Mesendoderm (in vitro differentiated cells): ENCODE measurements at regions not wholly inside any gene's neighbourhood (a gene's known extent, or its start where the extent isn't known, plus 50 kb on each side); places are given as distances from the start of the nearest gene placed in this dataset.

Experiments
- DNase-seq: peaks from one replicate; pipeline ENCODE4 v3.0.0; 2013
- H2AK5ac ChIP-seq: 2 replicates; pipeline ENCODE4 v1.6.1; 2013; ENCODE audit warnings: low read length, inconsistent platforms
- H2BK120ac ChIP-seq: 2 replicates; pipeline ENCODE4 v1.6.1; 2013; ENCODE audit warnings: low read depth, mild to moderate bottlenecking, low read length, moderate library complexity, mixed read lengths
- H2BK15ac ChIP-seq: replicated peaks from 2 replicates; pipeline ENCODE4 v1.6.1; 2013; ENCODE audit warnings: low read depth, mild to moderate bottlenecking, moderate library complexity
- H2BK5ac ChIP-seq: 2 replicates; pipeline ENCODE4 v1.6.1; 2013; ENCODE audit warnings: low read length, inconsistent platforms
- H3K18ac ChIP-seq: 2 replicates; pipeline ENCODE4 v1.6.1; 2013; ENCODE audit warnings: mild to moderate bottlenecking, low read length, mixed read lengths
- H3K23ac ChIP-seq: one replicate; pipeline ENCODE4 v1.6.1; 2013; ENCODE audit warnings: low read length
- H3K27ac ChIP-seq: 2 replicates; pipeline ENCODE4 v1.5.1; 2013; ENCODE audit warnings: low read depth, mild to moderate bottlenecking, inconsistent platforms, low read length, moderate library complexity
- H3K27me3 ChIP-seq: 2 replicates; pipeline ENCODE4 v1.6.1; 2013; ENCODE audit warnings: low read length, control low read depth, mild to moderate bottlenecking, inconsistent platforms; ENCODE audit not compliant: insufficient read depth, poor library complexity
- H3K36me3 ChIP-seq: 2 replicates; pipeline ENCODE4 v1.6.1; 2013; ENCODE audit warnings: low read length, inconsistent platforms; ENCODE audit not compliant: control insufficient read depth, insufficient read depth
- H3K4ac ChIP-seq: one replicate; pipeline ENCODE4 v1.6.1; 2013; ENCODE audit warnings: low read depth, mild to moderate bottlenecking, low read length, moderate library complexity
- H3K4me1 ChIP-seq: 2 replicates; pipeline ENCODE4 v1.6.1; 2013; ENCODE audit warnings: low read depth, low read length, inconsistent platforms; ENCODE audit not compliant: control insufficient read depth
- H3K4me2 ChIP-seq: 2 replicates; pipeline ENCODE4 v1.6.1; 2013; ENCODE audit warnings: low read length
- H3K4me3 ChIP-seq: 2 replicates; pipeline ENCODE4 v1.5.1; 2013; ENCODE audit warnings: mild to moderate bottlenecking, low read length
- H3K56ac ChIP-seq: one replicate; pipeline ENCODE4 v1.6.1; 2013; ENCODE audit warnings: low read length
- H3K79me1 ChIP-seq: 2 replicates; pipeline ENCODE4 v1.6.1; 2013; ENCODE audit warnings: low read length, inconsistent platforms
- H3K79me2 ChIP-seq: 2 replicates; pipeline ENCODE4 v1.6.1; 2013; ENCODE audit warnings: mild to moderate bottlenecking, low read length; ENCODE audit not compliant: control insufficient read depth, insufficient read depth
- H3K9ac ChIP-seq: 2 replicates; pipeline ENCODE4 v1.6.1; 2013; ENCODE audit warnings: low read length, inconsistent platforms
- H4K5ac ChIP-seq: one replicate; pipeline ENCODE4 v1.6.1; 2013; ENCODE audit warnings: low read length
- H4K8ac ChIP-seq: one replicate; pipeline ENCODE4 v1.6.1; 2013; ENCODE audit warnings: low read depth, mild to moderate bottlenecking, control low read depth, low read length, moderate library complexity
- WGBS: extraction: QIAGEN DNeasy Blood & Tissue Kit; methylation state at CpG from one replicate; pipeline ENCODE4 v1.1.7; 2013; ENCODE audit warnings: low lambda C conversion rate, missing lambda C conversion rate; ENCODE audit not compliant: insufficient coverage; ENCODE audit errors: extremely low coverage; 5-methylcytosine and 5-hydroxymethylcytosine counted together

DNA sequence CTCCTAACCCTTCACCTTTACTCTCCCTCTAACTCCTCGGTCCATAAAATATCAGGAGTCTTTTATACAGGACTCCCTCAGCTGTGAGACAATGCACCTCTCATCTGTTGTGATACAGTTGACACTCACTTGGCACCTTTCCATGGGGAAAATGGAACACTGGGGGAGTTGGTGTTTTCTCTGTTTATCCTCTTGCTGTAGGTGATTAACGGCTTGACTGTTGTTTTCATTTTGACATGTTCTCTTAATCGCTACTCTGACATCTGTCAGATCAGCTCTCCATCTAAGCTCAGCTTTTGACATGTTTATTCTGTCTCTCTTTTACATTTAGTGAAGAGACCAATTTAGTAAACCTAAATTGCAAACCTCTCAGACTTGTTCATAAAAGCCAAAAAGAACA is 604.8 kb downstream of the TRAM1L1 start:
- Histone ChIP-seq H3K4me1 (no peaks in the 10 kb centered on the region), H3K4me2 (no peak overlapping the region), H2BK120ac (no peak overlapping the region), H3K18ac (no peak overlapping the region), H3K27me3 (no peaks in the 10 kb centered on the region), H3K79me1 (no peaks in the 10 kb centered on the region), H4K5ac (no peak overlapping the region), H3K9ac (no peak overlapping the region), H3K4me3 (no peak overlapping the region), H3K4ac (no peak overlapping the region), H3K56ac (no peak overlapping the region), H3K23ac (no peak overlapping the region), H2BK15ac (no peak overlapping the region), H3K36me3 (no peaks in the 10 kb centered on the region), H3K27ac (no peak overlapping the region), H3K79me2 (no peaks in the 10 kb centered on the region), H4K8ac (no peak overlapping the region), H2BK5ac (no peak overlapping the region), H2AK5ac (no peak overlapping the region)
- WGBS = no CpG with 5 or more reads among the region's 3 CpGs
- DNase-seq = peak; percentile 2

DNA sequence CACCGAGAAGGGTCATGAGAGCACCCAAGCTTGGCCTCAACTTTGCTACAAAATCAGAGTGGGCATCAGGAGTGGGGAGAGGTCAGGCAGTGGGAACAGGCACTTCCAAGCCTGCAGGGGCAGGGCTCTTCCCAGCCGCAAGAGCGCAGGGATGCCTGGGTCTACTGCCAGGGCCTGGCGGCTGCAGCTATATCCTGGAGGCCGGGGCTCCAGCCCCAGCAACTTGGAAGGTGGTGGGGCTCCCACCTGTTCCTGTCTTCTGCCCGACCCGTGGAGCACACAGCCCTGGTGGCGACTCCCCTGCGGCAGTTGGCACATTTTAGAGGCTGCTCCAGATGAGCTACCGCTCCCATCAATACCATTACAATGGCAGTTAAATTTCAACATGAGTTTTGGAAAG is 607.0 kb downstream of the TRAM1L1 start:
- Histone ChIP-seq H3K27me3 (no peaks in the 10 kb centered on the region), H2BK15ac (no peak overlapping the region), H3K36me3 (no peaks in the 10 kb centered on the region), H4K8ac (no peak overlapping the region), H3K79me2 (no peaks in the 10 kb centered on the region), H4K5ac (no peak overlapping the region), H3K4ac (no peak overlapping the region), H3K56ac (no peak overlapping the region), H3K4me1 (no peaks in the 10 kb centered on the region), H3K4me3 (no peak overlapping the region), H3K9ac (no peak overlapping the region), H3K79me1 (no peaks in the 10 kb centered on the region), H3K23ac (no peak overlapping the region), H3K27ac (no peak overlapping the region), H2BK5ac (no peak overlapping the region), H2BK120ac (no peak overlapping the region), H3K18ac (no peak overlapping the region), H2AK5ac (no peak overlapping the region), H3K4me2 (no peak overlapping the region)
- no peak for DNase-seq
- no CpG with 5 or more reads among the region's 10 CpGs for WGBS

DNA sequence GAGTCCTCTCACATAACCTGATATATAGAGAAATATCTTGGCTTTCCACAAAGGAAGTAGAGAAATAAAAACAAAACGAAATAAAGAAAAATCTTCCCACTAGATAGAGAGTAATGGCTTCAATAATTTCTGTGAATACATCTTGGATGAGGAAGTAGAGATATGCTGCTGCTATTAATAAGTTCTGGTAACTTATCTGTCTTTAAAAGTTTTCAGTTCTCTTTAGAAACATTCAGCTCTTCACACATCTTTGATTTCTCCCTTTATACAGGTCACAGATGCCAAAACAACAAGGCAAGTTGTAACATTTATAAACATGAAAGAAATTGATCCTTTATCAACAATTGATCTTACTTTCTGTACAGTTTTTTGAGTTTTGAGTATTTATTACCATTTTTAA is 615.8 kb downstream of the TRAM1L1 start:
- Histone ChIP-seq H3K4me2 (no peak overlapping the region), H3K4me3 (no peak overlapping the region), H2BK120ac (no peak overlapping the region), H3K79me1 (no peaks in the 10 kb centered on the region), H3K56ac (no peak overlapping the region), H3K27me3 (no peaks in the 10 kb centered on the region), H3K4ac (no peak overlapping the region), H3K79me2 (no peaks in the 10 kb centered on the region), H2AK5ac (no peak overlapping the region), H3K27ac (no peak overlapping the region), H2BK5ac (no peak overlapping the region), H3K9ac (no peak overlapping the region), H4K8ac (no peak overlapping the region), H3K36me3 (no peaks in the 10 kb centered on the region), H3K4me1 (no peaks in the 10 kb centered on the region), H3K23ac (no peak overlapping the region), H2BK15ac (no peak overlapping the region), H3K18ac (no peak overlapping the region), H4K5ac (no peak overlapping the region)
- no CpG with 5 or more reads among the region's 1 CpG for WGBS
- no peak for DNase-seq

DNA sequence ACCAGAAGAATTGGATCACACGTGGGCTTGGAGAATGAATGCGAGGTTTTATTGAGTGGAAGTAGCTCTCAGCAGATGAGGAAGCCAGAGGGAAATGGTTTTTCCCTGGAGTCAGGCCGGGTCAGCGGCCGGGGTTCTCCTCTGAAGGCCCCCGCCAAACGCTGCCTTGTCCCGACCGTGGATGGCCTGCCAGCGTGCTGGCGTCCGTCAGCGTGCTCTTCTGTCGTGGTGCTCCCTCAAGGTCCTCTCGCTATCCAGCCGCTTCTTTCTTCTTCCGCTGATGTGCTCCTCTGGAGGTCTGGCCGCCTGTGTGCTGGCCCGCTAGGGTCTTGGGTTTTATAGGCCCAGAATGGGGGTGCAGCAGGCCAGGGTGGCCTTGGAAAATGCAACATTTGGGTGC is 632.2 kb downstream of the TRAM1L1 start:
- Histone ChIP-seq H3K4ac (no peak overlapping the region), H2BK15ac (no peak overlapping the region), H3K79me1 (no peaks in the 10 kb centered on the region), H3K4me1 (no peaks in the 10 kb centered on the region), H2AK5ac (no peak overlapping the region), H3K79me2 (no peaks in the 10 kb centered on the region), H3K9ac (no peak overlapping the region), H3K4me2 (no peak overlapping the region), H4K8ac (no peak overlapping the region), H3K23ac (no peak overlapping the region), H3K27me3 (no peaks in the 10 kb centered on the region), H3K4me3 (no peak overlapping the region), H4K5ac (no peak overlapping the region), H2BK5ac (no peak overlapping the region), H3K36me3 (no peaks in the 10 kb centered on the region), H2BK120ac (no peak overlapping the region), H3K18ac (no peak overlapping the region), H3K27ac (no peak overlapping the region), H3K56ac (no peak overlapping the region)
- WGBS = no CpG with 5 or more reads among the region's 19 CpGs
- no peak for DNase-seq

DNA sequence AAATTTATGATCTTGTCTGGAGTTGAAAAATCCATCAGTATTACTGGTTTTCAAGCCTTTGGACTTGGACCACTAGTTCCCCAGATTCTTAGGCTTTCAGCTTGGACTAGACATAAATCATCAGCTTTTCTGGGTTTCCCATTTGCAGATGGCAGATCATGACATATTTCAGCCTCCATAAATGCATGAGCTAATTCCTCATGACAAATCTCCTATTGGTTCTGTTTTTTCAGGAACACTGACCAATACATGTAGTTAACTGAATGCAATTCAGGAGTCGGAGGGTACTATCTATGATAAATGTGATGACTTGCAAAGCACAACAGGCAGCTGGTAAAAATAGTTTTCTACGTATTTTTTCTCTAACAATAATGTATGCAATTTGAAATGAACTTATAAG is 635.6 kb downstream of the TRAM1L1 start:
- Histone ChIP-seq H3K4ac (no peak overlapping the region), H2BK15ac (no peak overlapping the region), H3K18ac (no peak overlapping the region), H3K4me3 (no peak overlapping the region), H3K27ac (no peak overlapping the region), H2AK5ac (no peak overlapping the region), H2BK5ac (no peak overlapping the region), H3K36me3 (no peaks in the 10 kb centered on the region), H3K27me3 (no peaks in the 10 kb centered on the region), H3K56ac (no peak overlapping the region), H3K4me1 (no peaks in the 10 kb centered on the region), H3K9ac (no peak overlapping the region), H3K79me2 (no peaks in the 10 kb centered on the region), H2BK120ac (no peak overlapping the region), H3K79me1 (no peaks in the 10 kb centered on the region), H4K5ac (no peak overlapping the region), H4K8ac (no peak overlapping the region), H3K23ac (no peak overlapping the region), H3K4me2 (no peak overlapping the region)
- no CpG with 5 or more reads among the region's 2 CpGs for WGBS
- DNase-seq = no peak

DNA sequence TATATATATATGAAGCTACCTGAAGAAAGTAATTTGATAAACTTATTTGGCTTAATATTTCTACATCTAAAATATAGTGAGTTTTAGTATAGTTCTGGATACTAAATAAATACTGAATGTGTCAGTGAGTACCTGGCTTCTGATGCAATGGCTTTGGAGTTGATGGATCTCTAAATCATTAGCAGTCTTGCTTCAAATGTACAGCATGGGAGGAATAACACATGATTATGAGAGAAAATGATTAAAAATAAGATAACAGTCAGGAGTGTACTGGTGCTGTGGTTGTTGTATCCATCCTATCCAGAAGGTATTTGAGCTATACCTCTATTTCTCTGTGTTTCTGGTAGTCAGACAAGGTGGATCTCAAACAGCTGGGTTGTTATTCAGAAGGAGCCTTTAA is 641.3 kb downstream of the TRAM1L1 start:
- Histone ChIP-seq H3K56ac (no peak overlapping the region), H3K4me2 (no peak overlapping the region), H3K27me3 (no peaks in the 10 kb centered on the region), H3K4me3 (no peak overlapping the region), H3K79me1 (no peaks in the 10 kb centered on the region), H3K4me1 (no peaks in the 10 kb centered on the region), H4K8ac (no peak overlapping the region), H3K9ac (no peak overlapping the region), H3K36me3 (no peaks in the 10 kb centered on the region), H2BK15ac (no peak overlapping the region), H3K18ac (no peak overlapping the region), H2BK5ac (no peak overlapping the region), H3K4ac (no peak overlapping the region), H2AK5ac (no peak overlapping the region), H2BK120ac (no peak overlapping the region), H3K23ac (no peak overlapping the region), H3K27ac (no peak overlapping the region), H4K5ac (no peak overlapping the region), H3K79me2 (no peaks in the 10 kb centered on the region)
- no peak for DNase-seq
